Neural cell (in vitro differentiated cells): ENCODE measurements at regions not wholly inside any gene's neighbourhood (a gene's known extent, or its start where the extent isn't known, plus 50 kb on each side); places are given as distances from the start of the nearest gene placed in this dataset.

Experiments used
- EZH2 ChIP-seq: fragments of 200-600, 300-800 bp; shearing (Covaris generic), sonication (generic); IDR thresholded peaks from 2 replicates; pipeline ENCODE4 v1.6.1; 2014; ENCODE audit warnings: antibody characterized with exemption, low read length, borderline replicate concordance, mild to moderate bottlenecking; ENCODE audit not compliant: insufficient read depth, poor library complexity, severe bottlenecking
- POLR2AphosphoS5 ChIP-seq: IDR thresholded peaks from 2 replicates; pipeline ENCODE4 v1.6.1; 2012
- TF ChIP-seq, protein P1 (sequence below): fragments of 450-650 bp; IDR thresholded peaks from 2 replicates; pipeline ENCODE4 v1.5.1; 2014; ENCODE audit warnings: antibody characterized with exemption, mild to moderate bottlenecking, moderate library complexity; ENCODE audit not compliant: poor library complexity, severe bottlenecking

DNA sequence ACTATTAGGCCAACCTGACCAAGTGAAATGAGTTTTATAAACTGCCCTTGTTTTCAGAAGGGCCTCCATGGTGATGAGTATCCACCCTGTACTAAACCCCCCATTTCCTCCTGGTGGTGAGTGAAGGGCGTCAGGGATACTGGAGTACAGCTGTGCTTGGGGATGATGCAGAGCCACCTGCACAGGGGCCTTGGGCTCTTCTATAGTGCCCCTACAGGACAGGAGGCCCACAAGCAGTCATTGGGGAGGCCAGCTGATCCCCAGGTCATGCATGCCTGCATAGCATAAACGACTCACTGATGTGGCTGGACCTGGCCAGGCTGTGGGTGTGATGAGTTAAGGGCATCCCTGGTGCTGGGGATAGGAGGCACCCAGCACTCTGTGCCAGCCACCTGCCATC is 114.1 kb upstream of the CELF2 start:
- TF ChIP-seq, protein P1, sequence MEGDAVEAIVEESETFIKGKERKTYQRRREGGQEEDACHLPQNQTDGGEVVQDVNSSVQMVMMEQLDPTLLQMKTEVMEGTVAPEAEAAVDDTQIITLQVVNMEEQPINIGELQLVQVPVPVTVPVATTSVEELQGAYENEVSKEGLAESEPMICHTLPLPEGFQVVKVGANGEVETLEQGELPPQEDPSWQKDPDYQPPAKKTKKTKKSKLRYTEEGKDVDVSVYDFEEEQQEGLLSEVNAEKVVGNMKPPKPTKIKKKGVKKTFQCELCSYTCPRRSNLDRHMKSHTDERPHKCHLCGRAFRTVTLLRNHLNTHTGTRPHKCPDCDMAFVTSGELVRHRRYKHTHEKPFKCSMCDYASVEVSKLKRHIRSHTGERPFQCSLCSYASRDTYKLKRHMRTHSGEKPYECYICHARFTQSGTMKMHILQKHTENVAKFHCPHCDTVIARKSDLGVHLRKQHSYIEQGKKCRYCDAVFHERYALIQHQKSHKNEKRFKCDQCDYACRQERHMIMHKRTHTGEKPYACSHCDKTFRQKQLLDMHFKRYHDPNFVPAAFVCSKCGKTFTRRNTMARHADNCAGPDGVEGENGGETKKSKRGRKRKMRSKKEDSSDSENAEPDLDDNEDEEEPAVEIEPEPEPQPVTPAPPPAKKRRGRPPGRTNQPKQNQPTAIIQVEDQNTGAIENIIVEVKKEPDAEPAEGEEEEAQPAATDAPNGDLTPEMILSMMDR: no peak
- TF ChIP-seq POLR2AphosphoS5 (no peak), EZH2 (no peak)
